ENCODE measurements at regions not wholly inside any gene's neighbourhood (a gene's known extent, or its start where the extent isn't known, plus 50 kb on each side); places are given as distances from the start of the nearest gene placed in this dataset.

- POLR2A ChIA-PET, result no interaction called here
- Mint-ChIP-seq H3K4me1 (peaks cover 37% of the 10 kb centered on the region), H3K36me3 (peaks cover 67% of the 10 kb centered on the region), H3K9me3 (no peaks in the 10 kb centered on the region), H3K4me3 (no peak overlapping the region), H3K27me3 (ENCODE audit: low read depth) (no peaks in the 10 kb centered on the region), H3K27ac (no peak overlapping the region)
- TF ChIP-seq ZSCAN18 (CRISPR knock-in tag; IDR thresholded peaks at IDR 0.05), result no peak
- no peak for TF ChIP-seq MLX (CRISPR knock-in tag; IDR thresholded peaks at IDR 0.05)
- no peak for TF ChIP-seq ZNF281 (CRISPR knock-in tag; IDR thresholded peaks at IDR 0.05)
- no peak for TF ChIP-seq NR2C2 (CRISPR knock-in tag; IDR thresholded peaks at IDR 0.05)
- no peak for TF ChIP-seq ZBTB21 (CRISPR knock-in tag; IDR thresholded peaks at IDR 0.05; ENCODE audit: borderline replicate concordance)
- TF ChIP-seq STAT6 (CRISPR knock-in tag; conservative IDR thresholded peaks at IDR 0.05; ENCODE audit: low read depth), result no peak
- no peak for TF ChIP-seq HMGA2 (CRISPR knock-in tag; IDR thresholded peaks at IDR 0.05)
- no peak for TF ChIP-seq ATF3 (CRISPR knock-in tag; conservative IDR thresholded peaks at IDR 0.05)
- TF ChIP-seq ZNF317 (CRISPR knock-in tag; IDR thresholded peaks at IDR 0.05; ENCODE audit: borderline replicate concordance, low read depth), result no peak
- TF ChIP-seq ESRRA (CRISPR knock-in tag; IDR thresholded peaks at IDR 0.05; ENCODE audit: borderline replicate concordance), result no peak
- TF ChIP-seq E2F4 (CRISPR knock-in tag; IDR thresholded peaks at IDR 0.05; ENCODE audit: borderline replicate concordance, low read depth), result no peak
- TF ChIP-seq ZNF121 (CRISPR knock-in tag; IDR thresholded peaks at IDR 0.05), result no peak
- no peak for TF ChIP-seq GRHL2 (CRISPR knock-in tag; IDR thresholded peaks at IDR 0.05; ENCODE audit: insufficient replicate concordance, severe bottlenecking)
- TF ChIP-seq PREB (CRISPR knock-in tag; IDR thresholded peaks at IDR 0.05; ENCODE audit: borderline replicate concordance), result no peak
- ATAC-seq, result no peak
- CTCF ChIA-PET, result no interaction called here
- no peak for DNase-seq (ENCODE audit: low spot score)
Observed at GRCh38 chr1:232178191-232178590, 451.7 kb downstream of the SIPA1L2 start.

GRCh38 chr1:232177438-232177837 is 452.5 kb downstream of the SIPA1L2 start:
- H3K36me3 Mint-ChIP-seq, result peaks cover 67% of the 10 kb centered on the region
- no peak for DNase-seq (ENCODE audit: low spot score)
- no peak overlapping the region for H3K27ac Mint-ChIP-seq
- H3K4me3 Mint-ChIP-seq, result no peak overlapping the region
- H3K27me3 Mint-ChIP-seq (ENCODE audit: low read depth), result no peaks in the 10 kb centered on the region
- ATAC-seq, result no peak
- H3K4me1 Mint-ChIP-seq, result peaks cover 37% of the 10 kb centered on the region
- no peaks in the 10 kb centered on the region for H3K9me3 Mint-ChIP-seq
- POLR2A ChIA-PET, result interaction anchor here (1.2 kb wide), 1 partner anchor 10 kb away, joined by 4 read pairs; no protein-coding TSS in a partner anchor
- CTCF ChIA-PET, result no interaction called here
- TF ChIP-seq EMX1 (CRISPR knock-in tag; IDR thresholded peaks at IDR 0.05) (no peak), SOX15 (CRISPR knock-in tag; IDR thresholded peaks at IDR 0.05) (no peak), RELA (CRISPR knock-in tag; IDR thresholded peaks at IDR 0.05; ENCODE audit: borderline replicate concordance) (no peak), ZNF423 (CRISPR knock-in tag; IDR thresholded peaks at IDR 0.05) (no peak), ZBTB43 (CRISPR knock-in tag; IDR thresholded peaks at IDR 0.05) (no peak), TP53 (CRISPR knock-in tag; IDR thresholded peaks at IDR 0.05) (no peak), RORB (CRISPR knock-in tag; IDR thresholded peaks at IDR 0.05) (no peak)
